Retina (tissue), 1 donor: ENCODE measurements at regions not wholly inside any gene's neighbourhood (a gene's known extent, or its start where the extent isn't known, plus 50 kb on each side); places are given as distances from the start of the nearest gene placed in this dataset.
"Not testable (repeated sequence)": the region's sequence is repeated elsewhere in the genome, so short reads cannot be mapped to it uniquely, and the experiment has no call there.

Source experiments
- DNase-seq: peaks from one replicate; pipeline ENCODE4 v3.0.0-alpha.2; 2016

DNA sequence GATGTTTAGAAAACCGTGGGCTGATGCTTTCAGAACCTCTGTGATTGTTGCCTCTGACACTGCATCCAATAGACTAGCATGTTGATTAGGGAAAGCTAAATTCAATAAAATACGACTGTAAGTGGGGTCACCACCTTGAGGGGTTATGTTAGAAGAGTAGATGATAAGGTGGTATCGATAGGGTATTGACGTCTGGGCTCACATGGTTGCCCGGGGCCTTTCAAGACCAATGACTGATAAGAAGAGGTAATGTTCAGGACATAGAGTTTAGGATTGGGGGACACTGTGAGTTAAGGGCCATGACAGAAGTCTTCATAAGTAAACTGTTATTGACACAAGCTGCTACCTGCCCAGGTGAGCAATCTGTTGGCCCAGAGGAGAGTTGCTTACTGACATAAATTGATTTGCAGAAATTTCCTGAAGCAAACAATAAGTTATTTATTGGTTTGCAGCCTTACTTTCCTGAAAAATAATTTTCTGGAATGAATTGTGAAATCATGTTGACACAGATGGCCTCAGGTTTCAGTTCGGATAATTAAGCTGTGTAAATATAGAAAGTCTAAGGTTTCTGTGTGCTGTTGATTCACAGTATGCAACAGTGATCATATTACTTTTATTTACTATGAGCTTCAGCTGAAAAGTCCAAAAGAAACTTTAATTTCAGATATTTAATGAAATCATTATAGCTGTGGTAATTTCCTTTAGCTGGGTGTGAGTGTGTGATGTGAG, 289.9 kb upstream of the PRSS16 start:
- DNase-seq = peak; percentile 5

DNA sequence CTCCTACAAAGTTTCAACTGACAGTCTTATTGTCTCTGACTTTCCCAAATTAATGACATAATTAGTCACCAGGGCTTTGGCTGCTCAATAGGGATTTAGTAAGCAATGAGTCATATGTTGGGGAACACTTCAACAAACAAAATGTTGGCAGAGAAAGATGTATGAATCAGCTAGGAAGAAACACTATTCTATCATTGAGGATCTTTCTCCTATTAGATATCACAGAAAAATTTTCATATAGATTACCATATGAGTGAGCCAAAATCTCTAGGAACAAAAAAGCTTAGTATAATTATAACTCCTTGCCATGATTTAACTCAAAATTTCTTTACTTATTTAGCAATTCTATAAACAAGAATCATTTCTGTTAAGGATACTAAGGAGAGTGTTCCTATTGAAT, 286.3 kb upstream of the PRSS16 start:
- not testable (repeated sequence) for DNase-seq

DNA sequence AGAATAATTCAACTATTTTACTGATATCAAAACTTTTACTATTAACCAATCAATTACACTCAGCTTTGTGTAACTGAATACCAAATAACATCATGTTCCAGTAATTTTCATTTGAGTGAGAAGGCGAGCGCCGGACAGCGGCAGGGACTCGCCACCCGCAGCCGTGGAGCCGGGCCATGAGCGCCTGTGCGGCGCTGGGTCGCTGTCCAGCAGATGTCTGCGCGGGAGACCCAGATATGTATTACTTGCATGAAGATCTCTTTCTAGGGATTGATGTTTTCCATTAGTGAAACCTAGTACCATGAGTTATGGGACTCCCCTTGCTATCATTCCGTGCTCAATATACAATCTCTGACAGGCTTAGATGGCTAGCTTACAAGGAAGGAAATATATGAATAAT, 245.1 kb upstream of the PRSS16 start:
- no peak for DNase-seq

DNA sequence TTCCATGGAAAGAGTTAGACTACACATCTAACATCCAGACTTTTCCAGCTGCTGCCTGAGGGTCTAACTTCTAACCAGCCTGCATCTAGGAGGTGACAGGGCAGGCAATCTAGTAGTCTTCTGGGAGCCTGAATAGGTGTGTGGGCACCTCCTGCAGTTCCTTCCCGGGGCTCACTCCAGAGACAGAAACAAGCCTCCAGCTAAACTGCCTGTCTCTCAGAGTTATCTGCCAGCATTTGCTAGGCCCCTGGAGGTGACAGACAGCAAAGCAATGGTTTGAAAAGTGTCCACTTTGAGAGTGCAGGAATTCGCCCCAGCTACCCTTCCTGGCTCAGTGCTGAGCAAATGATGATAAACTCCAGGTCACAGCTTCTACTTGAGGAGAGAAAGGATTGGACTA, 240.5 kb upstream of the PRSS16 start:
- no peak for DNase-seq

DNA sequence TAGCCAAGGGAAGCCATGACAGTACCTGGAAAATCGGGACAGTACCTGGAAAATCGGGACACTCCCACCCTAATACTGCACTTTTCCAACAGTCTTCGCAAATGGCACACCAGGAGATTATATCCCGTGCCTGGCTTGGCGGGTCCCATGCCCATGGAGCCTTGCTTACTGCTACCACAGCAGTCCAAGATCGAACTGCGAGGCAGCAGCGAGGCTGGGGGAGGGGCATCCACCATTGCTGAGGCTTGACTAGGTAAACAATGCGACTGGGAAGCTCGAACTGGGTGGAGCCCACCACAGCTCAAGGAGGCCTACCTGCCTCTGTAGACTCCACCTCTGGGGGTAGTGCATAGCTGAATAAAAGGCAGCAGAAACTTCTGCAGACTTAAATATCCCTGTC, 238.9 kb upstream of the PRSS16 start:
- DNase-seq = not testable (repeated sequence)

DNA sequence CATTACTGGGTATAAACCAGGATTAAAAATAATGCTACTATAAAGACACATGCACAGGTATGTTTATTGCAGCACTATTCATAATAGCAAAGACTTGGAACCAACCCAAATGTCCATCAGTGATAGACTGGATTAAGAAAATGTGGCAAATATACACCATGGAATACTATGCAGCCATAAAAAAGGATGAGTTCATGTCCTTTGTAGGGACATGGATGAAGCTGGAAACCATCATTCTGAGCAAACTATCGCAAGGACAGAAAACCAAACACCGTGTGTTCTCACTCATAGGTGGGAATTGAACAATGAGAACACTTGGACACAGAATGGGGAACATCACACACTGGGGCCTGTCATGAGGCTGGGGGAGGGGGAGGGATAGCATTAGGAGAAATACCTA, 233.4 kb upstream of the PRSS16 start:
- not testable (repeated sequence) for DNase-seq

DNA sequence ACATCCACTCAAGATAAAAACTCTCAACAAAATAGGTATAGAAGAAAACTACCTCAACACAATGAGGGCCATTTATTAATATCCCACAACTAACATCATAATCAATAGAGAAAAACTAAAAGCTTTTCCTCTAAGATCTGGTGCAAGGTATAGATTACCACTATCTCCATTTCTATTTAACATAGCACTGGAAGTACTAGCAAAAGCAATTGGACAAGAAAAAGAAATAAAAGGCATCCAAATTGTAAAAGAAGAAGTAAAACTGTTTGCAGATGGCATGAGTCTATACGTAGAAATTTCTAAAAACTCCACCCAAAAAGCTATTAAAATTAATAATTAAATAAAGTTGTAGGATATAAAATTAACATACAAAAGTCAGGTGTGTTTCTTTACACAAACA, 230.8 kb upstream of the PRSS16 start:
- no peak for DNase-seq

DNA sequence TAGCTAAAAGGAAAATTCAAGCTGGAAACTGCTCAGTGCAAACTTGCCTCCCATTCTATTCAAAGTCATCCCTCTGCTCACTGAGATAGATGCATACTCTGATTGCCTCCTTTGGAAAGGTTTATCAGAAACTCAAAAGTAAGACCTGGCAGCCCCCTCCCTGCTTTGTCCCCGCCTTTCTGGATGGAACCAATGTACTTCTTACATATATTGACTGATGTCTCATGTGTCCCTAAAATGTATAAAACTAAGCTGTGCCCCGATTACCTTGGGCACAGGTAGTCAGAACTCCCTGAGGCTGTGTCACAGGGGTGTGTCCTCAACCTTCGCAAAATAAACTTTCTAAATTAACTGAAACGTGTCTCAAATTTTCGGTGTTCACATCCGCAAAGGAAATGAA, 229.1 kb upstream of the PRSS16 start:
- not testable (repeated sequence) for DNase-seq

DNA sequence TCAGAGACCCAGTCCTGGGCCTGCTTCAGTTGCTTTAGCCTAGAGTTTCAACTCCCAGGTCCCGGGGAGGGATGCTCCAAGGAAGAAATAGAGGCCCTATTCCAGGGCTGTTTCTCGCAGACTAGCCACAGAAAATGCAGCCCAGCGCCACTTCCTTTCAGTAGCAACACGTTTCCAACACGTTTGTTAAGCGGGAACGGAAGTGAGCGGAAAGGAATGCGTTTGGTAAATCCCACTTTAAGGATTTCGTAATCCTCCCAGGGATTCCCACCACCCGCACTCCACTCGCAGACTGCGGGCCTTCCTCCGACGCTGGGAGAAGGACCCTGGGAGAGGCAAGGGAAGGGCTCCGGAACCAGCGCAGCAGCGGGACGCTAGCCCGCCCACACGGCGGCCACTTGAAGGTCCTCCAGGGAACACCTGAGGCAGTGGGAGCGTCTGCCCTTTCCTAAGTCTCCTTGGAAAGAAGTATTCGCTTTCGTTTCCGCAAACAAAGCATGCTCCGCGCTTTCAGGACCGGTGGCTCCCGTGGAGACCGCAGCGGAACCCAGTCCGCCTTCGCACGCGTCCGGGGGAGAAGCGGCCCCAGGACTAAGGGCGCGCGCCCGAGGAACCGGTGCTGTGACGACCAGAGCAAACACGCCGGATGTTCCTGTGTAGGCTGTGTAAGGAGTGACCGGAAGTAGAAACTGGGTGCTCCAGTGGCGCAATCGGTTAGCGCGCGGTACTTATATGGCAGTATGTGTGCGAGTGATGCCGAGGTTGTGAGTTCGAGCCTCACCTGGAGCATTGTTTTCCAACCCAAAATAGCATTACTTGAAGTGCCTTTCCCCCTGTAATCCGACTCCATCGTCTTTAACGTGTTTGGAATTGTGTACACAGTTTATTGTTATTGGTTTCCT, 227.6 kb upstream of the PRSS16 start:
- peak; percentile 93 for DNase-seq

DNA sequence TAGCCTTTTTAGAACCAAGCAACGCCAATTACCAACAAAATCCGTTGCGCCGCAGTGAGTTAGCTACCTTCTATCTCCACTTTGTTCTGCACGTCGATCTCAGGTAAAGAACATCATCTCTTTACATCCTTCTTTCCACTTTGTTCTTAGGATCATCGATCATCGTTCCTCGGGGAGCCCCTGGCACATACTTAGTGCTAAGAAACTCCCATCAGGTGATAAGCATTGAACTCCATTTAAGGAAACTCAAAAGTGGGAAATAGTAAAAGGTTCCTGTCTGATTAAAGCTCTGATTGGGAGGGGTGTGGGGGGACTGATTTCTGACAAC, 227.0 kb upstream of the PRSS16 start:
- DNase-seq = no peak

DNA sequence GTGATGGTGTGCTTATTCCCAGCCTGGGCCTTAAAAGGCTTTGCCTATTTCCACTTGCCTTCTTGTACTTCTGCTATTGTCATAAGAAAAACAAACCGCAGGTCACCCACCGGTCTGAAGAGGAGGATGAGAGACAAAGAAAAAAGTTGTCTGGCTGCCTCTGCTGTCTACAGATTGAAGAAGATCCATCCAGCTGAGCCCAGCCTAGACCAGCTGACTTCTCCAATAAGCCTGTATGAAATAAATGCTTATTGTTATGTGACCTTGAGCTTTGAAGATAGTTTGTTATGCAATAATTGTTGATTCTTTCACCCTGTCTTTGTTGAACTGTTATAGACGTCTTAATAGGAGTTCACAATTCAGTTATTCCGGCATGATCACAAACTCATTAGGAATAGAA, 223.8 kb upstream of the PRSS16 start:
- DNase-seq = no peak

DNA sequence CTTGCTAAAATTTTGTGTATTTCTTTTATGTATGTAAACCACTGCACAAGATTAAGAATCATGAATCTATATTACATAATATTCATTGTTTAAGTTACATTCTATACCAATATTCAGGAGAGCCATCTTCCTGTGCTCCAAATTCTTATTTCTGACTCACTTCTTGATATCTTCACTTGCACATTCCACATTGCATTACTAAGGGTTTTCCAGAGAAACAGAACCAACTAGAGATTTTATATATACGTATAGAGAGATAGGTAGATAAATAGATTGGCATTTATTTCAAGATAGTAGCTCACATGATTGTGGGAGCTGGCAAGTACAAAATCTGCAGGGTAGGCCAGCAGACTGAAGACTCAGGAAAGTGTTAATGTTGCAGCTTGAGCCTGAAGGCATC, 222.2 kb upstream of the PRSS16 start:
- no peak for DNase-seq

DNA sequence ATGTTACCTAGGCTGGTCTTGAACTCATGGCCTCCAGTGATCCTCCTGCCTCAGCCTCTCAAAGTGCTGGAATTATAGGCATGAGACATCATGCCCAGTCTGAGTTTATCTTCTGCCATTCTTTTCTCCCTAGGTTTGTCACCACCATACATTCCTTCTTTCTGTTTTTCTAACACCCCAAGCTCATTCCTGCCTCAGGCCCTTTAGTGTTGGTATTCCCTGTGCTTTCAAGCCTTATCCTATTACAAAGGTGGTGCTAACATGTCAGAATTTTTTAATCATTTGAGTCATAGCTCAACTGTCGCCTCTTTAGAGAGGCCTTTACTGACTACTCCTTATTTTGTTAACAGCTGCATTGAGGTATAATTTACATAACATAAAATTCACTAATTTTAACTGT, 221.1 kb upstream of the PRSS16 start:
- no peak for DNase-seq

DNA sequence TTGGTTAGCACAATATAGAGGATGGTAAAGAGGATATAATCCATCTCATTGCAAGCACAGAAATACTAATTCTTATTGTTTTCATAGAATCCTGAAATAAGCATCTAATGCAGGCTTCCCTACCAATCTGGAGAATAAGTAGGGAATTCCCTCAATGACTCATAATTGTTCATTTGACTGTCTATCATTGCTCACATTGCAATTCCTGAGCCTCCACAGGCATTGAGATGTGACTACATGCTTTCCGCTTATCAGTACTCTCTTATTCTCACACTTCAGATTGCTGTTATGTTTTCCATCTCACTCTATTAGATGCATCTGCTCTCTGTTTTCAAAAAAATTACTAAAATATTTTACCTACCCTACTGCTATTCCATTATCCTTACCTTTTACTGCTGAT, 216.2 kb upstream of the PRSS16 start:
- no peak for DNase-seq

DNA sequence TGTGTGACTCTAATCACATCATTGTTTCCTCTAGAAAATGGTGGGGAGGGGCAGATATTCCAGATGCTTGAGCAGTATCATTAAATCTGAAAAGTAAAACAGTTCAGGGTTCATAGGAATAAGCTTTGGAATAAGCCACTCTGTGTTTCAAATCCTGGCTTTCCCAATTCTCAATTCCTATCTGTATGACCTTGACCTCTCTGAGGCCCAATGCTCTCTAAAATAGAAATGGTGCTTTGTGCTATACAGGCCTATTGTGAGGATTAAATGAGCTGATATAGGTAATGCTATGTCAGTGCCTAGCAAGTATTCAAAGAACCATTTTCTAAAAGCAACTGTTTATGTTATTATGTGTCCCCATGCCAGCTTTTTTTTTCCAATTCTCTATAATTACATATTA, 209.0 kb upstream of the PRSS16 start:
- DNase-seq = no peak

DNA sequence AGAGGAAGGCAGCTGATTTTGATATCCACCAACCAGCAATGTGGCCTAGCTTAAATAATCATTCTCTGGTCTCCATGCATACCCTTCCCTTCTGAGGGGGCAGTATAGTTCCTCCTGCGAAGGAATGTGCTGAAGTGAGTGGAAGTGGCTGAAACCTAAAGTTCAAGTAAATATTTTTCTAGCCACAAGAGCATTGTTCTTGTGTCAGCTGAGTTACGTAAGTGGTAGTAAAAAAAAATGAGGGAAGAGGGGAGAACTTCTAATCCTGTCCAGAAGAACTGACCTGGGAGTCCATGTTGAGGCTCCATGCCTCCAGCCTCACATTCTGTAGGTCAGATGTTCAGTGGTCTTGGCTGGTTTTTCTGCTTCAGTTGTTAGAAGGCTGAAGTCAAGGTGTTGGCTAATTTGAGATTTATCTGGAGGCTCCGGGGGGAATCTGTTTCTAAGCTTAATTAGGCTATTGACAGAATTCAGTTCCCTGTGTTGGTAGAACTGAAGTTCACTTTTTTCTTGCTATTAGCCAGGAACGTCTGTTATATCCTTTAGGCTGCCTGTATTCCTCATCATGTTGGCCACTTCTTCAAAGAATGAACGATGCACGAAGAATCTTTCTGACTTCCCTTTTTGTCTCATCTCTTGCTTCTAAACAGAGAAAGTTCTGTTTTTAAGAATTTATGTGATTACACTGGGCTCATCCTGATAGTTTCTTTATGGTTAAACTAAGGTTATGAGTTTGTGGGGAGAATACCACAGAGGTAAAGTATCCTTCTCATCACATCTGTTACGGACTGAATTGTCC, 207.1 kb upstream of the PRSS16 start:
- no peak for DNase-seq

DNA sequence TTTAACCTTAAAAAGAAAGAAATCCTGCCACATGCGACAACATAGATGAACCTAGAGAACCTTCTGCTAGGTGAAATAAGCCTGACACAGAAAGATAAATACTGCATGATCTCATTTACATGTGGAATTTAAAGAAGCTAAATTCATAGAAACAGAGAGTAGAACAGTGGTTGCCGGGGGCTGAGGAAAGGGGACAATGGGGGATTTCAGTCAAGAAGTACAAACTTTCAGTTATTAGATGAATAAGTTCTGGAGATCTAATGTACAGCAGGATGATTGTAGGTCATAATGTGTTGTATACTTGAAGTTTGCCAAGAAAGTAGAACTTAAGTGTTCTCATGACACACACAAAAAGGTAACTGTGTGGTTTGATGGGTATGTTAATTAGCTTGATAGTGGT, 204.3 kb upstream of the PRSS16 start:
- DNase-seq = no peak

DNA sequence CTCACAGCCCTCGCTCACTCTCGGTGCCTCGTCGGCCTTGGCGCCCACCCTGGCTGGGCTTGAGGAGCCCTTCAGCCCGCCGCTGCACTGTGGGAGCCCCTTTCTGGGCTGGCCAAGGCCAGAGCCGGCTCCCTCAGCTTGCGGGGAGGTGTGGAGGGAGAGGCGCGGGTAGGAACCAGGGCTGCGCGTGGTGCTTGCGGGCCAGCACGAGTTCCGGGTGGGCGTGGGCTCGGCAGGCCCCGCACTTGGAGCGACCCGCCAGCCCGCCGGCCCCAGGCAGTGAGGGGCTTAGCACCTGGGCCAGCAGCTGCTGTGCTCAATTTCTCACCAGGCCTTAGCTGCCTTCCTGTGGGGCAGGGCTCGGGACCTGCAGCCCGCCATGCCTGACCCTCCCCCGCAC, 202.4 kb upstream of the PRSS16 start:
- not testable (repeated sequence) for DNase-seq

DNA sequence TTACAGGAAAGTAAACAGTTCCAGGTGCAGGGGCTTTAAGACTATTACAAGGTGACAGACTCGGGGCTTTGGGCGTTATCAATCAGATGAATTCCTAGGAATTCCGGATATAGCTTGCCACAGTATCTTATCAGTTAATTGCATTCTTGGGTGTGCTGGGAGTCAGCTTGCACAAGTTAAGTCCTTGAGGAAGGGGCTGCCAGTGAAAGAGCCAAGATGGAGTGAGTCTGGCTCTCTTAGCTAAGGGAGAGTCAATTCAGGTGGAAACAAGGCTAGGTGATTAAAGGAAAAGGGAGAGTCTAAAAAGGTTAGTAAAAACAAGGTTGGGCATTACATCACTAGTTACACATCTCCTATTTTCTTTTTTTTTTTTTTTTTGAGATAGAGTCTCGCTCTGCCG, 199.8 kb upstream of the PRSS16 start:
- not testable (repeated sequence) for DNase-seq

DNA sequence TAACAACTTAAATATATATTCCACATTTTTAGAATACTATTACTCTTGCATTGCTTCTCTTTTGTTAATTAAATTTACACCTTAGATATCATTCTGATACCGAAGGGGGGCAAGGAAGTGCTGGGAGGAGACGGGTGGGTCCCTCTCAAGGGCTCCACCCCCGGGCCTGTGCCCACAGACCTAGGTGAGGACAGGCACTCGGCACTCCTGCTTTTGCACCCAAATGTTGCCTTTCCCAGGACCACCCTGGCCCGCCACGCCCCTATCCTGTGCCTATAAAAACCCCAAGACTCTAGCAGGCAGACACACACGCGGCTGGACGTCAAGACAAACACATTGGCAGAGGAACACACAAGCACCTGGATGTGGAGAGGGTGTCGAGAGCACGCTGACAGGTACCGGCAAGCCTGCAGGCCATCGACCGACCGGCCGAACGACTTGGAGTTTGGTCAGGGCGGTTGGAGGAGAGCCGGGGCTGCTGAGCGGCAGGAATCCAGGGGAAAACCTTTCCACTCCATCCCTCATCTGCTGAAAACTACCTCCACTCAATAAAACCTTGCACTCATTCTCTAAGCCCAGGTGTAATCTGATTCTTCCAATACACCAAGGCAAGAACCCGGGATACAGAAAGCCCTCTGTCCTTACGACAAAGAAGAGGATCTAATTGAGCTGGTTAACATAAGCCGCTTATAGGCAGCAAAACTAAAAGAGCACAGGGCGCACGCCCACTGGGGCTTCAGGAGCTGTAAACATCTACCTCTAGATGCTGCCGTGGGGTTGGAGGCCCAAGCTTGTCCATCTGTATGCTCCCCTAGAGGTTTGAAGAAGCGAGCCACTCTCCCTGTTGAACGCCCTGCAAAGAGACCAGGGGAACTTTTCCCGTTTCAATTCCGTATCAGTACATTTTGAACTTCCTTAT, 197.4 kb upstream of the PRSS16 start:
- peak; percentile 13 for DNase-seq

DNA sequence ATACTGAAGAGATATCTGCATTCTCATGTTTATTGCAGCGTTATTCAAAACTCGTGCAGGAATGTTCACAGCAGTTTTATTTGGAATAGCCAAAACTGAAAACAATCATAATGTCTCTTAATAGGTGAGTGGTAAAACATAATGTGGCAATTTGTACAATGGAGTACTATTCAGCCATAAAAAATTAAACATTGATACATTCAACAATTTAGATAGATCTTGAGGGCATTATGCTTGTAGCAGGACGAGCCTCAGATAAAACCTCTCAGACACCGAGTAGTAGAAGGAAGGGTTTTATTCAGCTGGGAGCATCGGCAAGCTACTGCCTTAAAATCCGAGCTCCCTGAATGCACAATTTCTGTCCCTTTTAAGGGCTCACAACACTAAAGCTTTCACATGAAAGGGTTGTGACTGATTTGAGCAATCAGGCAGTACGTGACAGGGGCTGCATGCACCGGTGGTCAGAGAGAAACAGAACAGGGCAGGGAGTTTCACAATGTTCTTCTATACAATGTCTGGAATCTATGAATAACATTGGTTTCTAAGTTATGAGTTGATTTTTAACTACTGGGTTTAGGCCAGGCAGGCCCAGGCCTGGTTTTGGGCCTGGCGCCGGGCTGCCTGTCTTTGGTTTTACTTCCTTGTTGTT, 195.3 kb upstream of the PRSS16 start:
- not testable (repeated sequence) for DNase-seq

DNA sequence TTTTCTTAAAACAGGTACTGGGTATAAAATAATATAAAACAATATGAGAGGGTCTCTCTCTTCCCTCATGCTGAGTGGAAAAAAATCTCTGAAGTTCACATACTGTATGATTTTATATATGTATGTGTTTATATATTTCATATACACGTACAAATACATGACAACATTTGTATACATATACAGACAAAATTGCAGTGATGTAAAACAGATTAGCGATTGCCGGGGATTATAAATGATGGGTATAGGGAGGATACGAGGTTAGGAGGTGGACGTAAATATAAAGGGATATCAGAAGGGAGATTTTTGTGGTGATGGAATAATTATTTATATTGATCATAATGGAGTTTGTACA, 194.8 kb upstream of the PRSS16 start:
- no peak for DNase-seq
